Left renal pelvis (tissue), 4 donors: ENCODE measurements at regions not wholly inside any gene's neighbourhood (a gene's known extent, or its start where the extent isn't known, plus 50 kb on each side); places are given as distances from the start of the nearest gene placed in this dataset.

Experiments used
- DNase-seq, 4 donors: peaks; one replicate each; pipeline ENCODE4 v3.0.0-alpha.2; 2013; ENCODE audit warnings: low read depth in 4 of 4, low spot score in 3 of 4

DNA sequence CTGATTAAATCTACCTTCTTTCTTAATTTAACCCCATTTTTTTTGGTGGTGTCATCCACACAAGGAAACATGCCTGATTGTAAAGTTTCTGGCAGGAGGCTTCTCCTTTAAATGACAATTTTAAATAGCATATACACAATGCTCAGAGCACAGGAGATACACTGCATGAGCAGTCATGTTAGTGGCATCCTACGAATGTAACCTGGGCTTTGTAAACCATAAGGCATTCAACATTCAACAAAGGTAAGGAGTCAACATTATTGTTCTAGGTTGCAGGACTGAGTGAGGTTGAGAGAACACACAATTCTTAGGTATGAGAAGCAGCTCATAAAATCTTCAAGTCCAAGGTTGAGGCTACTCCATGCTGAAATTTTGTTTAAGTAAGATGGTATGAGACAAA, 266.6 kb upstream of the SIX2 start:
- no peak for DNase-seq

DNA sequence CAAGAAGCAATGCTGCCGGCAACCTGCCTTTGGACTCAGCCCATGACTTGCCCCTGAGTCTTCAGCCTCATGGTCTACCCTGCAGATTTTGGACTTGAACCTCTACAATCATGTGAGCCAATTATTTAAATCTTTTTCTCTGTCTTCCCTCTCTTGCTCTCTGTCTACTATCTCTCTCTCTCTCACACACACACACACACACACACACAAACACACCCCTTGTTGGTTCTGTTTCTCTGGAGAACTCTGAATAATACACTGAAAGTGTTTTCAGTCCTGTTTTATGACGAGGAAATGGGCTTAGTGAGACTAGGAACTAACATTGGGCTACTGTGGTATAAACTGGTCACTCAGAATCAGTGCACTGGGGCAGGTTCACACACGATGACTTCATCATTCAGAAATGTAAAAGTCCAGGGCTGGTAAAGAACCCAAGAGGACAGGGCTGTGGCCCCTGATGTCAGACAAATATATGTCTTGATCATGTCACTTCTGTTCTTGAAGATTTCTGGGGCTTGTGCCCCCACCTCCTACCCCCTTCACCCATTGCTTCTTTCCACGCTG, 266.1 kb upstream of the SIX2 start:
- no peak for DNase-seq

DNA sequence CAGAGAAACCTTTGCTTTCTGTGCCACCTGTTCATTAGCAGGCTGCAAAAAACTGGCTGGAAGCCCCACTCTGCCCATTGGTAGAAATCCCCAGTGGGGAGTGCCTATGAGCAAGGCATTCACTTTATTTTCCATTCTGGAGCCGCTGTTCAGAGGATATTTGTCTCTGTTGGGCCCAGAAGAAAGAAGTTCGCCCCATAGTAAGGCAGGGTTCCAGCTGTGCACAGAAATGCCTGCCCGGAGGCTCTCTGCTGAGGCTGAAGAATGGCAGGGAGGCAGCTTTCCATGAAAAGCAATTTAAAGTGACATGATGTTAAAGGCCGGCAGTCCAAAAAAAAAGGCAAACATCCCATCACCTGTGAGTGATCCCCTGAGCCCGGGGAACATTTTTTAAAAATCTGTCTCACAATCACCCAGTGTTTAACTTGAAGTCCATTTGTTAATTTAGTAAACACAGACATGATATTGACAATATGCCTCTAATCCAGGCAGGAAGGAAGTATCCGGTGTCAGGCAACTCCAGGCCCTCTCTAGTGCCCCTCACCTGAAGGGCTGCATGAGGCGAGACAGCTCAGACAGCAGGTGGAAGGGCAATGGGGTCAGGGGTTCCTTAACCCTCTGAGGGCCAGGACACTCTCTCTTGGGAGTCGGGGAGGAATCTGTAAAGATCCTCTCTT, 265.1 kb upstream of the SIX2 start:
- DNase-seq, result no peak

DNA sequence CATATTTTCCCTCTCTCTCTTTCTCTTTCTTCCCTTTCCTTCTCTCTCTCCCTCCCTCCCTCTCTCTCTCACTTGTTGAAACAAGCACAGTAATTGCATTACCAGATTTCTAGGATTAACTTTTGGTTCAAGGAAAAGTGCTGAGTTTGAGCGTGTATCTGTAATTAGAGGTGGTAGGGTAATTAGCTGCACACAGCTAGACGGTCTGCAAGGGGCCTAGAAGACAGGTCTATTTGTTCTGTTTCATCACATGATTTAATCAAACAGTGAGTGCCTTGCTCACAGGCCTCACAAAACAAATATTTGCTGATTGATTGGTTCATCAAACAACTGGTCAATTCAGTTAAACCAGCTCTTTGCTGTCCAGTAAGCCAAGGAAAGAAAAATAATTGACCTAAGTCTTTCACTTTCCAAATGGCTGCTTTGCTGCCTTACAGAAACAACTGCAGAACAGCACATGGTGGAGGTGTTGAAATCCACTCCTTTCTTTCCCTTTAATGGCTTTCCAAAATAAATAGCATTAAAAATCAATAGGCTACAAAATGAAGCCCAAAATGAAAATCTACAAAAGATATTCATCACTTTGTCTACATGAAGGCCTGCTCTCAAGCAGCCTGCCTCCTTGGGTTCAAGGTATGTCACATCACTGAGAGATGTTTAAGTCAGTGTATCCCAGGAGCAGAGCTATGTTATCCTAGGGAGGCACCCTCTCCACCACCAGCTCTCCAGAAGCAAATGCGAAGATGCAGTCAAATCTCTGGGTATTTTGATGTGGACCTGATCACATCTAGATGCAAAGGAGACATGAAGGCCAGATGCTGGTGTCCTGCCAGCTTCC, 264.4 kb upstream of the SIX2 start:
- DNase-seq, result no peak

DNA sequence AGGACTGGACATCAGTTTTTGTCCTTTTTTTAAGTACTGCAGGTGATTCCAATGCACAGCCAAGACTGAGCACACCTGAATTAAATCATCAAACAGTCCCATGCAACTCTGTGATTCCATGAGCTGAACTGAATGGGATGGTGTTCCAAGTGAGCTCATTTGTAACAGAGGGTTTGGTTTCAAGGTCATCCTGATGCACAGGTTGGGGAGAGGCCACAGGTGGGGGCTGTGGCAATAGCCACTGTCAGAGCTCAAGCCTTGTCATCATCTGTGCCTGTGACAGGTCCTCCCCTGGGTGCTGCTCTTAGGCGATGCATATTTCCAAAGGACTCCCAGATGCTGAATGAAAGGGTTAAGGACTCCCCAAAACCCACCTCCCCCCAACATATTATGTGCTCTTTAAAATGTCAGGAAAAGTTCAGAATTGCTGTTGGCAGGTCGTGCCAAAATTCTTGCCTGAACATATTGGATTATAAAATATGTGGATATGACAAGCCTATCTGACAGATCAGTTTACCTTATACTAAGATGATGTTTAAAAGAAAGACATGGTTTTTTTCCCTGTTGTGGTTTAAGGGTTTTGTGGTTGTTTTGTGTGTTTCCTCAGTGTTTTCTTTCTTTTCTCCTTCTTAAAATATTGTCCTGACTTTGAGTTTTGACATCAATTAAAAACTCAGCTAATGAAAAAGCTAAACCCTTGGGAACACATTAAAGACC, 263.5 kb upstream of the SIX2 start:
- no peak for DNase-seq

DNA sequence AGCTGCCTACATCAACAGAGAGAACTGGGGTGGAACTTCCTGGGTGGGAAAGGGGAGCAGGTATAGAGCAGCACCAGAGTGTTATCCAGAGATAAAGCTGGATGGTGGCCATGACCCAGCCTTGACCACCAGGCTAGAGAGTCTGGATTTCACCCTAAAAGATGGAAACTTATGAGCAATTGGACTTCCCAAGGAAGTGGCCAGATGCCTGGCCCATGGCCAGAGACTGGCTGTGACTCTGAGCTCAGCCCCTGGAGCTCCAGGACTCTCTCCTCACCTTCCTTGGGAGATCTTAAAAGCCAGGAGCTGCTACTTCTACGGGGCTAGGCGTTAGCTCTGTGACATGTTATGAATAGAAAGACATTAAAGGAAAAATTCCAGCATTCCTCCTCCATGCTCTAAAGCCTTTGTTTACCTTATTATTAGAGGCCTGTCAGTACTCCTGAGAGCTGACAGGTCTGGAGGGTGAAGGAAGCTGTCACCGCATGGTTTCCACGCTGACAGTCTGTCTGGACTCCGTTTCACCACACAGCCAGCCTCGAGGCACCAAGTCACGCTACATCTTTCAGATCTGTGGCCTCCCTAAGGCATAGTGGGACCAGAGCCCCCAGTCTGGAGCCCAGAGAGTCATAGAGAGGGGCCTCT, 260.0 kb upstream of the SIX2 start:
- no peak for DNase-seq

DNA sequence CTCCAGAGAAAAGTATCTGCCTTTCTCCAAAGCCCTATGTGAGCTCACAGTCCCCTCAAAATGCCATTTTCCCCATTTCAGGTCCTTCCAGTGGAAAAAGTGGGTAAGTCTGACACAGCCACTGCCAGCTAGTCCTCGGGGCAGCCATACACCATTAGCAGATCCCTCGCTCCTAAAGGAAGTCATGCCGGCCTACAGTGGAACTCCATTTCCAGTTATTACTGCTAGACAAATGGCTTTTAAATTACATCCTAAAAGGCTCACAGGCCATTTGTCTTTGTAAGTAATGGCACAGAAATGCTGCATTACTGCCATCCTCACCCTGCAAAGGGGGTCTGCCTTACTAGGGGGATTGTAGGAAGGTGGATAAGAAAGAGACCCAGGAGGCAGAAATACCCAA, 259.4 kb upstream of the SIX2 start:
- no peak for DNase-seq

DNA sequence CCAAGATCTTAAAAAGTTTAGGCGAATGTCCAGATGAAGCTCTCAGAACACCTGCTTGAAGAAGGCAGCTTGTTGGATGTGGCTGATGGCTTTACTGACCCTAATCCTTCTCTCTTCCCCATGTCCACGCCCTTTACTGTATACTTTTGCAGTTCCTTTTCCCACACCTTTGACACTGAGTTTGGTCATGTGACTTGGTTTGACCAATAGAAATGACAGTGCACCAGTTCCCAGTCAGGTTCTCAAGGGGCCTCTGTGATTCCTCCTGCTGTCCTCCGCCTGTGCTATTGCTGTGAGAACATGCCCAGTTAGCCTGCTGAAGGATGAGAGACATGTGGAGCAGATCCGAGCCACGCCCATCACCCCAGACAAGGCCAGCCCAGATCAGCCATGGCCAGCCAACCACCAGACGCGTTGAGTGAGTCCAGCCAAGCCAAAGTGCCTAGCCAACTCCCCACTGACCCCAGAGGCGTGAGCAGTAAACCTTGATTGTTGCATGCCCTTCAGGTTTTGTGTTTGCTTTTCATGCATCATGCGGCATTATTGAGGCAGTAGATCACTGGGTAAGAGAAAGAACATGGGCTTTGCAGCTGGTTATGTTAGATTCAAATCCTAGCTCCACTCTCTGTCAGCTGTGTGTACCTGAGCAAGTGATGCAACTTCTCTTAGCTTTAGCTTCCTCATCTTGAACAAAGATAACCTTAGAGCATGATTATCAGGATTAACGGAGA, 258.0 kb upstream of the SIX2 start:
- no peak for DNase-seq

DNA sequence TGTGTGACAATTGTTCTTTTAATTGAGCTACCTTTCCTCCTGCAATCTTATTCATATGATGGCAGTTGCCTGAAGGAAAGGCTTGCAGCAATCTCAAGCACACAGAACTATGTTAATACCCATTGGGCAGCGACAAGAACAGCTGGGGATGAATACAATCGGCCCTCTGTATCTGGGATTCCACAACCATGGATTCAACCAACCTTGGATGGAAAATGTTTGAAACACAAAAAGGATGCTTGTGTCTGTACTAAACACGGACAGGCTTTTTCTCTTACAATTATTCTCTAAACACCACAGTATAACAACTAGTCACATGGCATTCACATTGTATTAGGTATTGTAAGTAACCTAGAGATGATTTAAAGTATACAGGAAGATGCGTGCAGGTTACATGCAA, 256.1 kb upstream of the SIX2 start:
- DNase-seq, result no peak

DNA sequence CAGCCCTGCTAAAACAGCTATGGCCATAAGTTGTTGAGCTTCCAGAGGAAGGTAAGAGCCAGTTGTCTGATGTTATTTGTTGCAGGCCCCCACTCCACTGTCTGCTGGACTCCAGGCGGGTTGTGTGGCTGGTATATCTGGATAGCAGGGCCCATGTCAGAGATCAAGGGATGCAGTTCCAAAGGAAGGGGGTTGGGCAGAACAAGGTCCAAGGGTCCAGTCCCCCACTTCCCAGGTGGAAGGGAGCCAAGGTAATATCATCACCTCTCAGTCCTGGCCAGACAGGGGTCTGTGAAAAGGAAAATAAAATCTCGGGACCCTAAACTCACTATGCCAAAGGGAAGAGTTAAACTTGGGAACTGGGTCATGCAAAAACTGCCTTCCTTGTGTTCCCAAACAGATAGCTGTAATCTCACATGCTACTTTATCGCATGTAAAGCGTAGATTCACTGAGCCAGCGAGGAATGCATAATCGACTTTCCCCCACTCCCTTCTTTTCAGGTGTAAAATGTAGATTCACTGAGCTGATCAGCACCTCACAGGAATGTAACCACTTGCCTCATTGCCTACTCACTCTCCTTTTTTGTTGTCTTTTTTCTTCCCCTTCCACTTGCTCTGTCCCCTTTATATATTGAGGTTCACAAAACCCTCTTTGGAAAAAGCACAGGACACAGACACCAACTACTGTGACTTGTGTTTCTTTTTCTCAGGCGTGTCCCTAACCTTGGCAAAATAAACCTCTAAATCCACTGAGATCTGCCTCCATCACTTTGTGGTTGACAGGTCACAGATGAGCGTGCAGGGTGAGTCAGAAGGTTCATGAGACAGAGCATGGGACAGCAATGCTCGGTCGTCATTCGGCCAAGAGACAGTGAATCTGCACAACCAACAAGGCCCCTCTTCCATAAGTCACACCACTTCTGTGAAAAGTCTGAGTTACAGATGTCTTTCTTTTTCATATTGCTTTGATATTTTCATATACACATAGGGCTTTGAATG, 255.3 kb upstream of the SIX2 start:
- DNase-seq, result no peak

DNA sequence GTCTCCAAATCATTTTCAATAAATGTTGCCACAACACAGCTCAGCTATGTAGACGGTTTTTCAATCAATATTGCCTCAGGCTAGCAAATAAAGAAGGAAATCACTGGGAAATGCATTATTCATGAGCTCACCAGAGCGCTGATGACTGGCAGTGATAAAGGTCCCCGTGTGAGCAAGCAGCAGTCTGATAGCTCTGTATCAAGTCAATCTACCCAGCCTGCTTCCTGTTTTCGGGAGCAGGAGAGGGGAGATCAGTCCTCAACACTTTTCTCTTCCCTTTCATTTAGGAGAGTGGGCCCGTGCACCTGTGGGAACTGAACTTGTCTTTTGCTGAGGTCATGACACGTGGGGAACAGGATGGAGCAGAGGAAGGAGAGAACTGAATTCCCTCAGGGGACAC, 253.9 kb upstream of the SIX2 start:
- DNase-seq, result no peak

DNA sequence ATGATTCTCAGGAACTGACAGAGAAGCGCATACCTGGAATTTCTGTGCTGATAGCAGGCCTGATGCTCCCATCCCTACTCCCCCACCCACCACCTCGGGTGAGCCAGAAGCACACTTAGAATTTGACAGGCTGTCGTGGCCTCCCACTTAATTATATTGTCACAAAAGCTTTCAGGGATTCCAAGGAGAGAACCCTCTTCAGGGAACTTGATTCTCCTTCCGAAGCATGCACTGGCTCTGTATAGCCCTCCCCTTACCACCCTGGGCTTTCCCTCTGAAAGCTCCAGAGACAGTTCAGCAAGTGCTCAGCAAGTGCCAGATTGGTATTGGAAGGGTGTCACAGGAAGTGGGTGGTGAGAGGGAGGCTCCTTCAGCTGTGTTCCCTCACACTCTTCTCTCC, 252.5 kb upstream of the SIX2 start:
- DNase-seq, result no peak

DNA sequence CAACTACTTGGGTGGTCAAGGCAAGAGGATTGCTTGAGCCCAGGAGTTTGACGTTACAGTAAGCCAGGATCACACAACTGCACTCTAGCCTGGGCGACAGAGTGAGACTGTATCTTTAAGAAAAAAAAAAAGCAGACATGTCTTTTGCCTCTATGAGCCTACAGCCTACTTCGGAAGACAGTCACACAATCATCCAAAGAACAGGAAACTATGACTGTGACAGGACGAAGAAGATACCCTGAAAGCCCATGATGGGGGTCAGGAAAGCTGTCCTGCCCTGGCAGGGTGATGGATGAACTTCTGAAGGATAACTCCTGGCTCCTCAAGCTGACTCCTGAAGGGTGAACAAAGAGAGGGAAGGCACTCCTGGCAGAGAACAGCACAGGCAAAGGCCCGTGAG, 251.7 kb upstream of the SIX2 start:
- no peak for DNase-seq

DNA sequence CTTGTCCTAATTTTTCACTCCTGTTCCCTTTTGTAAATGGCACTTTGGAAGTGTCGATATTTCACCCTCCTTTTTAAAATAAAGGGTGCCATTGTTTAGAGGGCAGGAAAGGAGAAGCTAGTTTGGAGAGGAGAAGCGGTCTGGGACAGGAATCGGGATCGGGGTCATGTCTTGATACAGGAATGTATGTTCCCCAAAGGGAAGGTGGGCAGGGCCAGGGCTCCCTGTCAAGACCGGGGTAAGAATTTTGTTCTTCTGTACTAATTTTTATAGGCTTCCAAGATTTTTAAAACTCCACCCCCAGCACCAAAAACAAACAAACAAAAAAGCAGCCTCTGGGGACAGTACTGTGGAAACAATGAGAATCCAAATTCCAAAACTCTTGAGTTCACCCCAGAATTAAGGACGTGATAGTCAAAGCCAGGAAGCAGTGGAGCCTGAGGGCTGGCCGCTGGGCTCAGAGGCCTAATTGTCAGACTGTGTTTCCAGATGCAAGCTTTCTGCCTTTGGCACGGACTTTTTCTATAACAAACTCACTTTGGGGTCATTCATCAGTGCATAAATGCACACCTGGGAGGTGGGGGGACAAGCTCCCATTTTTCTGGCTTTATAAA, 250.4 kb upstream of the SIX2 start:
- no peak for DNase-seq

DNA sequence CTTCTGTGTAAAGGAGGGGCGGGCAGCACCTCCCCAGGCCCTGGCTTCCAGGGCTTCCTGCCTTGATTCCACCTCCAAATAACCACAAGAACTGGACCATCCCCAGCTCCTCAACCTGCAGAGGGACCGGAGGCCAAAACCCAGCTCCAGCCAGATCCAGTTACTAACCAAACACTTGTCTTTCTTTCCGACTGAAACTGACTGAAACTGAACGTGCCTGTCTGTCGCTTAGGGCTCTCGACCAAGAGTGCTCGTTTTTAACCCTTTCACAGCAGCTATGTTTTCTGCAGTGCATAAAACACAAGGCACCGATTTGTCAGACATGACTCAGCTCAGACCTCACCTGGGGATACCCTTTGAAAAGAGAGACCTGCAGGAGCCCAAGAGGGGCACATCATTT, 249.9 kb upstream of the SIX2 start:
- DNase-seq, result no peak

DNA sequence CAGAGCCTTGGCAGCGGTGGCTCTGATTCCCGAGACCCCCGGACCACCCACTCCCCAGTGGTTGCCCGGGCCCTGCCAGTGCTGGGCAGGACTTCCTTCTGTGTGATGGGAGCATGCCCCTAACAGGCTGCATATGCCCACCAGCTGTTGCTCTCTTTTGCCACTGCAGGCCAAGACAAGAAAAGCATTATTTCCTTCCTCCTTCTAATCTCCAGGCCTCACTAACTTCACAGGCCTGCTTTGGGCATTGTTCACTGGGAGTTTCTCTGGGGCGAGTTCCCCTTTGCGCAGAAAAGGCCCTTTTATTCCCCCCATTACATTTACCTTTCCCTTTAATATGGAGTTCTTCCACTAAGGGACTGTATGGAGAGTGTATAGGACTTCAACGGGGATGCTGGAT, 249.1 kb upstream of the SIX2 start:
- no peak for DNase-seq

DNA sequence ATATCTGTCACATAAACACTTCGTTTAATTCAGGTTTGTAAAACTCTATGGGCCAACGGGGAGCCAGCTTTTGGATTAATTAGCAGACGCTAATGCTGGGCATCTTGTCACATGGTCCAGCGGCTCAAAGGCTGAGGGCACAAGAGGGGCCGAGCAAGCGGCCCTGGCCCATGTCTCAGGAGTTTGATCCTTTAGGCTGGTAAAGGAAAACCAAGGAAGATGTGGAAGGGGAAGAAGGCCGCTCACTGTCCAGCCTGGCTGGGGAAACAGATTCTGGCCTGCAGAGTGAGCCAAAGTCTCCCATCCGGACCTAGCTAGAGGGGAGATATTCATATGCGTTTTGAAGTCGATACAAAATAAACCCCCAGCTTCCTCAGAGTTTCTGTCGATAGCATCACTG, 248.6 kb upstream of the SIX2 start:
- no peak for DNase-seq

DNA sequence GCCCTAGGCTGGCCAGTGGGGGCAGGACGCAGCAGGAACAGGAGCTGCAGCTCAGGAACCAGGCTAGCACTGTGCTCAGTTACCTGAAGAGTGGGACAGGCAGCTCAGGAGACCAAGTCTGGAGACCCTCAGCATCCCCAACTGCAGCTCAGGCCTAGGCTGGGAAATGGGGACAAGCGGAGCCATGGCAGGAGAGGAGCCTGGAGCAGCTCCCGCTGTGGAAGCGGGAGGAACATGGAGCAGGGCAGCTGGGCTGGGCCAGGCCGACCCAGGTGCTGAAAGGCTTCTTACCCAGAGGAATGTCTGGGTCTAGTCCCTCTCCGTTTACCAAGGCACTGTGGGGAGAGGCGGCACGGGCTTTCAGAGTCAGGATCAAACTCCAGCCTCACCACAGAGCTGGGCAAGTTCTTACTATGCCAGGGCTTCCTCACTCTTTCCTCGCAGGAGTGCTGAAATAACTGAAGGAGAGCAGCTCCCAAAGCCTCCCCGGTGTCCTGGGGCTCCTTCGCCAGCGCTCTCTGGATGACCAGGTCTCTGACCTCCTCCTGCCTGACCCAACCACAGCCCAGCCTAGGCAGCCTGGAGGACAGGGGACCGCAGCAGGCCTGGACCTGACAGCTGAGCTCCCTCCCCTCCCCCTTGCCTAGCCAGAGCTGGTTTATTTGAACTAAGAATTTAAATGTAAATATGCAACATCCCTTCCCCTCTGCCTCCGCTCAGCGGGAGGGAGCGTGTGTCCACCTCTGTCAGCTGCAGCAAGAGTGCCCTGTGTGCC, 247.8 kb upstream of the SIX2 start:
- DNase-seq, result no peak
